Panc1 (cell line): ENCODE measurements at regions not wholly inside any gene's neighbourhood (a gene's known extent, or its start where the extent isn't known, plus 50 kb on each side); places are given as distances from the start of the nearest gene placed in this dataset.

Experiments
- ATAC-seq: fragments of 200-7000 bp; cut with Tn5 transposase; 2 replicates; pipeline ENCODE4 v1.9.1; 2020; ENCODE audit warnings: mild to moderate bottlenecking, moderate library complexity
- BruUV-seq: library from RNA; stranded (reverse); fragments of 400-500 nt; replicated peaks from 2 replicates; lab custom pipeline; 2021; lab: Mats Ljungman, UMichigan
- CTCF ChIA-PET: fragments of 300-600 bp; sonication (Branson Sonifier 250); formaldehyde crosslinking; loops from one replicate; lab custom pipeline; 2022; ENCODE audit warnings: antibody characterized with exemption; lab: Charles Lee
- POLR2A ChIA-PET: fragments of 300-600 bp; sonication (Branson Sonifier 250); formaldehyde crosslinking; loops from one replicate; lab custom pipeline; 2022; ENCODE audit warnings: antibody characterized with exemption; lab: Charles Lee
- DNase-seq: peaks from one replicate; pipeline ENCODE4 v3.0.0-alpha.2; 2010; ENCODE audit warnings: low read depth, low spot score
- H3K27ac ChIP-seq: 2 replicates; pipeline ENCODE4 v1.5.1; 2011; ENCODE audit warnings: mild to moderate bottlenecking, low read length, inconsistent platforms
- H3K27me3 ChIP-seq: fragments of 200-500 bp; sonication (Bioruptor generic); 2 replicates; pipeline ENCODE4 v1.6.0; 2014; ENCODE audit warnings: low read length, inconsistent platforms; ENCODE audit not compliant: control insufficient read depth, insufficient read depth
- H3K36me3 ChIP-seq: fragments of 200-500 bp; sonication (Bioruptor generic); 2 replicates; pipeline ENCODE4 v1.5.1; 2014; ENCODE audit warnings: inconsistent platforms, mild to moderate bottlenecking, low read length, moderate library complexity; ENCODE audit not compliant: control insufficient read depth, insufficient read depth
- H3K4me1 ChIP-seq: 2 replicates; pipeline ENCODE4 v1.5.1; 2011; ENCODE audit warnings: inconsistent platforms, mild to moderate bottlenecking, low read length, moderate library complexity; ENCODE audit not compliant: control insufficient read depth, insufficient read depth
- H3K4me3 ChIP-seq, 2 experiments: 2 replicates each; pipeline ENCODE4 v1.5.1; 2011 to 2012; ENCODE audit warnings: low read depth in 2 of 2, low read length in 2 of 2, mild to moderate bottlenecking in 2 of 2, inconsistent platforms in 1 of 2, moderate library complexity in 1 of 2
- H3K9me3 ChIP-seq: fragments of 200-500 bp; sonication (Bioruptor generic); 2 replicates; pipeline ENCODE4 v1.5.1; 2014; ENCODE audit warnings: low read depth, mild to moderate bottlenecking, inconsistent platforms, low read length, moderate library complexity; ENCODE audit not compliant: control insufficient read depth, insufficient read depth
- POLR2AphosphoS5 ChIP-seq: IDR thresholded peaks from 2 replicates; pipeline ENCODE4 v1.6.1; 2012; ENCODE audit warnings: mild to moderate bottlenecking, low read depth, low read length, moderate library complexity
- SIN3A ChIP-seq: IDR thresholded peaks from 2 replicates; pipeline ENCODE4 v1.6.1; 2012; ENCODE audit warnings: low read depth, mild to moderate bottlenecking, low read length, moderate library complexity, borderline replicate concordance; ENCODE audit not compliant: insufficient read depth
- TCF7L2 ChIP-seq: IDR thresholded peaks from 2 replicates; pipeline ENCODE4 v1.6.1; 2011; ENCODE audit warnings: mild to moderate bottlenecking, low read depth, low read length, inconsistent platforms
- in situ Hi-C: cut with HindIII; loops from 2 replicates; pipeline ENCODE4 v1.10.0; 2016; ENCODE audit warnings: low sequenced_read_pairs, low pct_unique_long_range_greater_than_20kb
- intact Hi-C: fragments of 100-400 bp; cut with micrococcal nuclease; formaldehyde crosslinking; loops from one replicate; pipeline ENCODE4 v1.10.0; 2022; ENCODE audit not compliant: unreplicated experiment
- TF ChIP-seq, protein P1 (sequence below): fragments of 450-650 bp; IDR thresholded peaks from 2 replicates; pipeline ENCODE4 v1.5.1; 2017; ENCODE audit warnings: mild to moderate bottlenecking
- TF ChIP-seq, protein P2 (sequence below), 2 experiments: IDR thresholded peaks; 2 replicates each; pipeline ENCODE4 v1.6.1; 2011 to 2012; ENCODE audit warnings: low read depth in 2 of 2, control low read depth in 1 of 2, low read length in 1 of 2, mild to moderate bottlenecking in 1 of 2, moderate library complexity in 1 of 2; ENCODE audit not compliant: insufficient read depth in 1 of 2

DNA sequence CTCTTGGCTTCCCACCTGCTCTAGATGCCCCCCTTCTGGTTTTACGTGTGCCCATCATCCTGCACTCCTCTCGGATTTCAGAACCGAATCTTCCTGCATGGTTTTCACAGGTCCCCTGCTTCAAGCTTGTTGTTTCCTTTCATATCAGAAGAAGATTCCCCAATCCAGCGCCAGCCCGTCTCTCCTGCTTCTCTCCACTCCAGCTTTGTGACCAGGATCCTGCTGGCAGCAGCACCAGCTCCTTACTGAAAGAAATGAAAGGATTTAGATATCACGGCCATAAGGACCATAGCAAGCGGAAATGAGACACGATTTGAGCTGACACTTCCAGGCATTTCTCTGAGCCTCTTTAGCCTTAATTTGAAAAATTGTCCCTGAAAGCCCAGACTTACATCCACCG, 180.3 kb upstream of the UBE3A start:
- no peaks in the 10 kb centered on the region for H3K36me3 ChIP-seq
- H3K9me3 ChIP-seq = no peaks in the 10 kb centered on the region
- H3K27ac ChIP-seq = no peak overlapping the region
- H3K4me1 ChIP-seq = no peaks in the 10 kb centered on the region
- ChIA-PET POLR2A (no interaction called here), CTCF (no interaction called here)
- DNase-seq (no peak), ATAC-seq (no peak)
- in situ Hi-C loops (no loop called here), intact Hi-C loops (no loop called here)
- H3K4me3 ChIP-seq = no peak overlapping the region
- TF ChIP-seq SIN3A (no peak), TCF7L2 (no peak), POLR2AphosphoS5 (no peak)
- TF ChIP-seq, protein P1, sequence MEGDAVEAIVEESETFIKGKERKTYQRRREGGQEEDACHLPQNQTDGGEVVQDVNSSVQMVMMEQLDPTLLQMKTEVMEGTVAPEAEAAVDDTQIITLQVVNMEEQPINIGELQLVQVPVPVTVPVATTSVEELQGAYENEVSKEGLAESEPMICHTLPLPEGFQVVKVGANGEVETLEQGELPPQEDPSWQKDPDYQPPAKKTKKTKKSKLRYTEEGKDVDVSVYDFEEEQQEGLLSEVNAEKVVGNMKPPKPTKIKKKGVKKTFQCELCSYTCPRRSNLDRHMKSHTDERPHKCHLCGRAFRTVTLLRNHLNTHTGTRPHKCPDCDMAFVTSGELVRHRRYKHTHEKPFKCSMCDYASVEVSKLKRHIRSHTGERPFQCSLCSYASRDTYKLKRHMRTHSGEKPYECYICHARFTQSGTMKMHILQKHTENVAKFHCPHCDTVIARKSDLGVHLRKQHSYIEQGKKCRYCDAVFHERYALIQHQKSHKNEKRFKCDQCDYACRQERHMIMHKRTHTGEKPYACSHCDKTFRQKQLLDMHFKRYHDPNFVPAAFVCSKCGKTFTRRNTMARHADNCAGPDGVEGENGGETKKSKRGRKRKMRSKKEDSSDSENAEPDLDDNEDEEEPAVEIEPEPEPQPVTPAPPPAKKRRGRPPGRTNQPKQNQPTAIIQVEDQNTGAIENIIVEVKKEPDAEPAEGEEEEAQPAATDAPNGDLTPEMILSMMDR = no peak
- TF ChIP-seq, protein P2, sequence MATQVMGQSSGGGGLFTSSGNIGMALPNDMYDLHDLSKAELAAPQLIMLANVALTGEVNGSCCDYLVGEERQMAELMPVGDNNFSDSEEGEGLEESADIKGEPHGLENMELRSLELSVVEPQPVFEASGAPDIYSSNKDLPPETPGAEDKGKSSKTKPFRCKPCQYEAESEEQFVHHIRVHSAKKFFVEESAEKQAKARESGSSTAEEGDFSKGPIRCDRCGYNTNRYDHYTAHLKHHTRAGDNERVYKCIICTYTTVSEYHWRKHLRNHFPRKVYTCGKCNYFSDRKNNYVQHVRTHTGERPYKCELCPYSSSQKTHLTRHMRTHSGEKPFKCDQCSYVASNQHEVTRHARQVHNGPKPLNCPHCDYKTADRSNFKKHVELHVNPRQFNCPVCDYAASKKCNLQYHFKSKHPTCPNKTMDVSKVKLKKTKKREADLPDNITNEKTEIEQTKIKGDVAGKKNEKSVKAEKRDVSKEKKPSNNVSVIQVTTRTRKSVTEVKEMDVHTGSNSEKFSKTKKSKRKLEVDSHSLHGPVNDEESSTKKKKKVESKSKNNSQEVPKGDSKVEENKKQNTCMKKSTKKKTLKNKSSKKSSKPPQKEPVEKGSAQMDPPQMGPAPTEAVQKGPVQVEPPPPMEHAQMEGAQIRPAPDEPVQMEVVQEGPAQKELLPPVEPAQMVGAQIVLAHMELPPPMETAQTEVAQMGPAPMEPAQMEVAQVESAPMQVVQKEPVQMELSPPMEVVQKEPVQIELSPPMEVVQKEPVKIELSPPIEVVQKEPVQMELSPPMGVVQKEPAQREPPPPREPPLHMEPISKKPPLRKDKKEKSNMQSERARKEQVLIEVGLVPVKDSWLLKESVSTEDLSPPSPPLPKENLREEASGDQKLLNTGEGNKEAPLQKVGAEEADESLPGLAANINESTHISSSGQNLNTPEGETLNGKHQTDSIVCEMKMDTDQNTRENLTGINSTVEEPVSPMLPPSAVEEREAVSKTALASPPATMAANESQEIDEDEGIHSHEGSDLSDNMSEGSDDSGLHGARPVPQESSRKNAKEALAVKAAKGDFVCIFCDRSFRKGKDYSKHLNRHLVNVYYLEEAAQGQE (IDR thresholded peaks at IDR 0.05; ENCODE audit: insufficient read depth in 1 of 2, low read depth in 2 of 2, low read length in 1 of 2) = no peak
- H3K27me3 ChIP-seq = no peaks in the 10 kb centered on the region
- no TSS peak for BruUV-seq

DNA sequence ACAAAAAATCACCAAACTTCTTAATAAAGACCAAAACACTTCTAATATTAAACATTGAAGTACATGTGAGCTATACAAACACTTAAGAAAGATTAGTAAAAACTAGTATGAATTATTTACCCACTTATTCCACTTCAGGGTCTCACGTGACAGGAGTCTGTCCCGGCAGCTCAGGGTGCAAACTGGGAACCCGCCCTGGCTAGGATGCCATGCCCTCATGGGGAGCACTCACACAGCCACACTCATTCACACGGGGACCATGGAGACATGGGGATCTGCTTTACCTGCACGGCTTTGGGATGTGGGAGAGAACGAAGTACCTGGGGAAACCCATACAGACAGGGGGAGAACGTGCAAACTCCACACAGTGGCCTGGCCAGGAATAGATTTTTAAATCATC, 179.3 kb upstream of the UBE3A start:
- ATAC-seq = no peak
- Histone ChIP-seq H3K4me3 (no peak overlapping the region), H3K4me1 (no peaks in the 10 kb centered on the region), H3K9me3 (no peaks in the 10 kb centered on the region), H3K27ac (no peak overlapping the region), H3K27me3 (no peaks in the 10 kb centered on the region), H3K36me3 (no peaks in the 10 kb centered on the region)
- ChIA-PET POLR2A (no interaction called here), CTCF (no interaction called here)
- TF ChIP-seq, protein P1 = no peak
- TF ChIP-seq TCF7L2 (no peak), POLR2AphosphoS5 (no peak), SIN3A (no peak)
- TF ChIP-seq, protein P2 (IDR thresholded peaks at IDR 0.05; ENCODE audit: insufficient read depth in 1 of 2, low read depth in 2 of 2, low read length in 1 of 2) = no peak
- in situ Hi-C loops = no loop called here
- no peak for DNase-seq
- no TSS peak for BruUV-seq
- intact Hi-C loops = no loop called here
